A549 (cell line): ENCODE measurements at regions not wholly inside any gene's neighbourhood (a gene's known extent, or its start where the extent isn't known, plus 50 kb on each side); places are given as distances from the start of the nearest gene placed in this dataset.
A peak's percentile ranks its signal among the peaks of the same experiment; 100 is the strongest.

Source experiments
- ATAC-seq, 2 experiments: fragments of 200-7000 bp in 1 of 2; fragments of >200 bp in 1 of 2; cut with Nextera tagmentation in 1 of 2; cut with Tn5 transposase in 1 of 2; 3 replicates each; pipeline versions ENCODE4 v1.8.0 to v1.9.1; 2018 to 2020; ENCODE audit warnings: mild to moderate bottlenecking in 1 of 2, moderate library complexity in 1 of 2
- CTCF ChIA-PET: fragments of 300-600 bp; sonication (Branson Sonifier 250); formaldehyde crosslinking; extraction: SDS; loops from one replicate; lab custom pipeline; 2021; ENCODE audit warnings: antibody characterized with exemption, inconsistent platforms; lab: Yijun Ruan, JAX
- POLR2A ChIA-PET: fragments of 350-600 bp; formaldehyde crosslinking; extraction: SDS; loops from one replicate; lab custom pipeline; 2021; ENCODE audit warnings: antibody characterized with exemption, inconsistent platforms; lab: Yijun Ruan, JAX
- DNase-seq, 2 experiments: peaks; one replicate each; pipeline versions ENCODE4 v3.0.0 to v3.0.0-alpha.2; 2011 to 2016; ENCODE audit warnings: low read depth in 1 of 2, low spot score in 1 of 2
- FAIRE-seq: peaks from 2 replicates; lab custom pipeline; 2011; peaks lifted over from hg19 to GRCh38; lab: Jason Lieb, UNC
- H3K27ac ChIP-seq, 2 experiments: fragments of >200 bp; sonication (Bioruptor Twin); formaldehyde crosslinking; 3 replicates each; pipeline ENCODE4 v1.5.1; 2016 to 2017
- H3K4me1 ChIP-seq: fragments of >200 bp; sonication (Bioruptor Twin); formaldehyde crosslinking; 3 replicates; pipeline ENCODE4 v1.6.1; 2016
- H3K4me2 ChIP-seq: fragments of >200 bp; sonication (Bioruptor Twin); formaldehyde crosslinking; 3 replicates; pipeline ENCODE4 v1.6.1; 2016
- H3K4me3 ChIP-seq: fragments of >200 bp; sonication (Bioruptor Twin); formaldehyde crosslinking; 3 replicates; pipeline ENCODE4 v1.5.1; 2016
- H3K9me3 ChIP-seq: fragments of >200 bp; sonication (Bioruptor Twin); formaldehyde crosslinking; 3 replicates; pipeline ENCODE4 v1.6.1; 2016
- BHLHE40 ChIP-seq: IDR thresholded peaks from 2 replicates; pipeline ENCODE4 v1.6.1; 2012; ENCODE audit warnings: low read depth, low read length, inconsistent platforms
- CHD2 ChIP-seq: fragments of 150-350 bp; IDR thresholded peaks from 2 replicates; pipeline ENCODE4 v1.6.1; 2014; ENCODE audit warnings: low read length; ENCODE audit not compliant: partially characterized antibody
- CTCF ChIP-seq: fragments of >200 bp; sonication (Bioruptor Twin); formaldehyde crosslinking; IDR thresholded peaks from 3 replicates; pipeline ENCODE4 v1.5.1; 2016
- E2F6 ChIP-seq: IDR thresholded peaks from 2 replicates; pipeline ENCODE4 v1.6.1; 2012; ENCODE audit warnings: low read depth, borderline replicate concordance
- ESRRA ChIP-seq: fragments of 150-350 bp; IDR thresholded peaks from 2 replicates; pipeline ENCODE4 v1.6.1; 2014; ENCODE audit warnings: mild to moderate bottlenecking, low read length, borderline replicate concordance
- HDAC2 ChIP-seq: fragments of 200-600 bp; sonication (generic); IDR thresholded peaks from 2 replicates; pipeline ENCODE4 v1.6.1; 2016
- HMGXB4 ChIP-seq: fragments of 250-450 bp; sonication (Bioruptor Pico); IDR thresholded peaks from 2 replicates; pipeline ENCODE4 v1.5.0; 2021; ENCODE audit warnings: mild to moderate bottlenecking, moderate library complexity, borderline replicate concordance
- HOXA7 ChIP-seq: fragments of 250-450 bp; sonication (Bioruptor Pico); IDR thresholded peaks from 2 replicates; pipeline ENCODE4 v1.5.0; 2020; ENCODE audit warnings: mild to moderate bottlenecking, moderate library complexity
- HOXB13 ChIP-seq: fragments of 250-450 bp; sonication (Bioruptor Pico); IDR thresholded peaks from 2 replicates; pipeline ENCODE4 v1.5.0; 2020; ENCODE audit warnings: low read depth, mild to moderate bottlenecking, moderate library complexity
- HOXB5 ChIP-seq: fragments of 250-450 bp; sonication (Bioruptor Pico); IDR thresholded peaks from 2 replicates; pipeline ENCODE4 v1.5.0; 2020; ENCODE audit warnings: mild to moderate bottlenecking, moderate library complexity
- JUNB ChIP-seq: fragments of >200 bp; sonication (Bioruptor Twin); formaldehyde crosslinking; IDR thresholded peaks from 2 replicates; pipeline ENCODE4 v1.6.1; 2016
- MAFK ChIP-seq: fragments of 450-650 bp; IDR thresholded peaks from 2 replicates; pipeline ENCODE4 v1.6.1; 2014; ENCODE audit not compliant: partially characterized antibody
- MYC ChIP-seq: IDR thresholded peaks from 2 replicates; pipeline ENCODE4 v1.6.1; 2012; ENCODE audit warnings: mild to moderate bottlenecking, inconsistent platforms, low read length, improper control_type of control experiment, borderline replicate concordance
- NFE2L2 ChIP-seq: fragments of 150-350 bp; conservative IDR thresholded peaks from 2 replicates; pipeline ENCODE4 v1.6.1; 2014; ENCODE audit warnings: low read length
- NPAS2 ChIP-seq: fragments of 250-450 bp; sonication (Bioruptor Pico); IDR thresholded peaks from 2 replicates; pipeline ENCODE4 v1.8.0; 2022; ENCODE audit warnings: mild to moderate bottlenecking, moderate library complexity, borderline replicate concordance
- NR3C1 ChIP-seq: fragments of >200 bp; sonication (Bioruptor Twin); formaldehyde crosslinking; IDR thresholded peaks from 3 replicates; pipeline ENCODE4 v1.6.1; 2017
- PBX3 ChIP-seq: IDR thresholded peaks from 2 replicates; pipeline ENCODE4 v1.6.1; 2012
- POLR2A ChIP-seq: IDR thresholded peaks from 2 replicates; pipeline ENCODE4 v1.6.1; 2012; ENCODE audit warnings: mild to moderate bottlenecking, low read length
- POLR2AphosphoS2 ChIP-seq: conservative IDR thresholded peaks from 2 replicates; pipeline ENCODE4 v1.6.1; 2012; ENCODE audit warnings: low read length, improper control_type of control experiment, inconsistent platforms
- RAD21 ChIP-seq, 2 experiments: fragments of >200 bp in 1 of 2; sonication (Bioruptor Twin) in 1 of 2; formaldehyde crosslinking in 1 of 2; IDR thresholded peaks in 1 of 2; conservative IDR thresholded peaks in 1 of 2; 2 replicates in 1 of 2; 3 replicates in 1 of 2; pipeline ENCODE4 v1.6.1; 2012 to 2018; ENCODE audit warnings: inconsistent platforms in 1 of 2
- RARB ChIP-seq: fragments of 250-450 bp; sonication (Bioruptor Pico); IDR thresholded peaks from 2 replicates; pipeline ENCODE4 v1.8.0; 2021; ENCODE audit warnings: mild to moderate bottlenecking, moderate library complexity
- TFCP2L1 ChIP-seq: fragments of 250-450 bp; sonication (Bioruptor Pico); IDR thresholded peaks from 2 replicates; pipeline ENCODE4 v1.5.0; 2021; ENCODE audit warnings: mild to moderate bottlenecking
- TP53 ChIP-seq: fragments of 250-450 bp; sonication (Bioruptor Pico); IDR thresholded peaks from 2 replicates; pipeline ENCODE4 v1.5.0; 2021; ENCODE audit warnings: mild to moderate bottlenecking, moderate library complexity
- USF2 ChIP-seq: fragments of 450-650 bp; IDR thresholded peaks from 2 replicates; pipeline ENCODE4 v1.6.1; 2014; ENCODE audit warnings: antibody characterized with exemption
- ZC3H11A ChIP-seq: fragments of 450-650 bp; IDR thresholded peaks from 2 replicates; pipeline ENCODE4 v1.6.1; 2014; ENCODE audit warnings: antibody characterized with exemption, mild to moderate bottlenecking
- ZFP36 ChIP-seq: fragments of 450-650 bp; IDR thresholded peaks from 2 replicates; pipeline ENCODE4 v1.6.1; 2014; ENCODE audit warnings: borderline replicate concordance; ENCODE audit not compliant: partially characterized antibody
- ZNF302 ChIP-seq: fragments of 250-450 bp; sonication (Bioruptor Pico); IDR thresholded peaks from 2 replicates; pipeline ENCODE4 v1.9.0; 2021; ENCODE audit warnings: inconsistent platforms, mild to moderate bottlenecking, moderate library complexity
- ZSCAN20 ChIP-seq: fragments of 250-450 bp; sonication (Bioruptor Pico); IDR thresholded peaks from 2 replicates; pipeline ENCODE4 v1.8.0; 2022; ENCODE audit warnings: mild to moderate bottlenecking, moderate library complexity
- WGBS: methylation state at CpG from one replicate; pipeline ENCODE4 v1.1.6; 2017; ENCODE audit errors: missing lambda C conversion rate; 5-methylcytosine and 5-hydroxymethylcytosine counted together

GRCh38 chr1:8115769-8116167 is 89.7 kb upstream of the ERRFI1 start:
- ChIA-PET POLR2A (no interaction called here), CTCF (interaction anchor here (1.2 kb wide), 1 partner anchor 13 kb away, joined by 3 read pairs; no protein-coding TSS in a partner anchor)
- Histone ChIP-seq H3K4me1 (peaks cover 33% of the 10 kb centered on the region), H3K4me2 (no peak overlapping the region), H3K27ac (peak overlapping the region; percentile 77 to 86)
- TF ChIP-seq E2F6: no peak
- TF ChIP-seq ZC3H11A: no peak
- no peak for TF ChIP-seq NR3C1
- TF ChIP-seq NFE2L2: no peak
- no peak for TF ChIP-seq CTCF
- no peak for TF ChIP-seq HOXB13 (CRISPR knock-in tag)
- TF ChIP-seq PBX3: no peak
- TF ChIP-seq USF2: no peak
- TF ChIP-seq HDAC2: no peak
- TF ChIP-seq ZNF302: no peak
- TF ChIP-seq POLR2A: no peak
- TF ChIP-seq HMGXB4 (CRISPR knock-in tag): no peak
- no peak for TF ChIP-seq TP53 (CRISPR knock-in tag)
- TF ChIP-seq HOXB5 (CRISPR knock-in tag): no peak
- no peak for TF ChIP-seq CHD2
- no peak for TF ChIP-seq RARB
- no peak for TF ChIP-seq TFCP2L1
- TF ChIP-seq JUNB: no peak
- TF ChIP-seq, all 56 proteins: peak for 0
- no peak for FAIRE-seq
- 96% methylated on average over 5 of the region's 9 CpGs for WGBS
- Histone ChIP-seq H3K9me3 (no peaks in the 10 kb centered on the region), H3K4me3 (no peak overlapping the region)
- ATAC-seq: no peak
- DNase-seq: no peak

- Histone ChIP-seq H3K4me2 (no peak overlapping the region), H3K4me1 (peaks cover 28% of the 10 kb centered on the region), H3K27ac (peak overlapping the region; percentile 77 to 86), H3K4me3 (no peak overlapping the region), H3K9me3 (peaks cover 2% of the 10 kb centered on the region; the same call in 1 of the 3 replicates)
- 98% methylated on average over 10 of the region's 10 CpGs for WGBS
- DNase-seq: no peak
- no peak for ATAC-seq
- ChIA-PET CTCF (interaction anchor here (1.2 kb wide), 1 partner anchor 13 kb away, joined by 3 read pairs; no protein-coding TSS in a partner anchor), POLR2A (no interaction called here)
- TF ChIP-seq ZSCAN20 (CRISPR knock-in tag) (no peak), JUNB (no peak), MAFK (no peak), BHLHE40 (no peak), POLR2AphosphoS2 (no peak), CHD2 (no peak), ZFP36 (no peak), TP53 (CRISPR knock-in tag) (no peak), MYC (no peak), HOXA7 (no peak), NPAS2 (CRISPR knock-in tag) (no peak), RAD21 (conservative IDR thresholded peaks at IDR 0.05 in 1 of 2, IDR thresholded peaks at IDR 0.05 in 1 of 2) (no peak), POLR2A (no peak), NR3C1 (no peak), HDAC2 (no peak), ESRRA (no peak), USF2 (no peak)
- no peak for FAIRE-seq
Measured at GRCh38 chr1:8115031-8115768, 89.1 kb upstream of the ERRFI1 start.
